GM12873 (cell line): ENCODE measurements at regions not wholly inside any gene's neighbourhood (a gene's known extent, or its start where the extent isn't known, plus 50 kb on each side); places are given as distances from the start of the nearest gene placed in this dataset.
A peak's percentile ranks its signal among the peaks of the same experiment; 100 is the strongest.

Experiments used
- TF ChIP-seq, protein P1 (sequence below): IDR thresholded peaks from 2 replicates; pipeline ENCODE4 v1.5.1; 2012; ENCODE audit warnings: low read depth, mild to moderate bottlenecking, moderate library complexity, low read length, control low read depth; ENCODE audit not compliant: insufficient read depth; ENCODE audit errors: missing control alignments

DNA sequence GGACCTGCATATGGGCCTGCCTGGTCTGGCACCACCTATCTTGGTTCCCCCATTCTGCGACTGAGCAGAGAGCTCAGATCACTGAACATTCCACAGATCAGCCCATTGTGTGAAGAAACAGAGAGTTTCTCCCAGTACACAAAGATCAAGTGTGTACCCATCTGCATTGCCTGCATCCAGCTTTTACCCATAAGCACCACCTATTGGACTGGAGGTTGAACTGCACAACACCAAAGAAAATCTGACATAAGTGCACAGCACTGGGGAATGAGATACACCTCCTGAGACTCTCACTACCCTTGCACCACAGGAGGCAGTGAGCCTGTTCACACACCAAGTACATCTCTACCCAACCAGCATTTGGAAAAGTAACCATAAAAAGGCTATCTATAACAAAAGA lies 362.6 kb upstream of the CLEC14A start:
- TF ChIP-seq, protein P1, sequence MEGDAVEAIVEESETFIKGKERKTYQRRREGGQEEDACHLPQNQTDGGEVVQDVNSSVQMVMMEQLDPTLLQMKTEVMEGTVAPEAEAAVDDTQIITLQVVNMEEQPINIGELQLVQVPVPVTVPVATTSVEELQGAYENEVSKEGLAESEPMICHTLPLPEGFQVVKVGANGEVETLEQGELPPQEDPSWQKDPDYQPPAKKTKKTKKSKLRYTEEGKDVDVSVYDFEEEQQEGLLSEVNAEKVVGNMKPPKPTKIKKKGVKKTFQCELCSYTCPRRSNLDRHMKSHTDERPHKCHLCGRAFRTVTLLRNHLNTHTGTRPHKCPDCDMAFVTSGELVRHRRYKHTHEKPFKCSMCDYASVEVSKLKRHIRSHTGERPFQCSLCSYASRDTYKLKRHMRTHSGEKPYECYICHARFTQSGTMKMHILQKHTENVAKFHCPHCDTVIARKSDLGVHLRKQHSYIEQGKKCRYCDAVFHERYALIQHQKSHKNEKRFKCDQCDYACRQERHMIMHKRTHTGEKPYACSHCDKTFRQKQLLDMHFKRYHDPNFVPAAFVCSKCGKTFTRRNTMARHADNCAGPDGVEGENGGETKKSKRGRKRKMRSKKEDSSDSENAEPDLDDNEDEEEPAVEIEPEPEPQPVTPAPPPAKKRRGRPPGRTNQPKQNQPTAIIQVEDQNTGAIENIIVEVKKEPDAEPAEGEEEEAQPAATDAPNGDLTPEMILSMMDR: peak; percentile 58

- TF ChIP-seq, protein P1: no peak
These were observed 361.1 kb upstream of the CLEC14A start for GRCh38 chr14:38616959-38617358.

DNA sequence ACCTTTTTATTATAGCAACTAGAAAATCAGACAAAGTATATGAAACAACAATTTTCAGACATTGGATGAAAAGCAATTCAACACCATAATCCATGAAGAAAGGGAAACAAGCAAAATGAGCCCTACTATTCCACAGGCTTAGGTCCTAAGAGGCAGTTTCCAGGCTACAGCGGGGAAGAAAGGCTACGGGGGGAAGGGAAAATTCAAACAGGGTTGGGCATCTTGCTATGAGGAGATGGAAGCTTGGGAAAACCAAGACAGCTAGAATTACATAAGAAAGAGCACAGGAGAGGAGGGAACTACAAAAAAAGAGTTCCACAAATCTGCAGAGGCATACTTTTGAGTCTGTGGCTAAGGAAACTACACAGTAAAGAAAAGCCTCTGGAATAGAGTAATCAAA lies 356.0 kb upstream of the CLEC14A start:
- TF ChIP-seq, protein P1: no peak

DNA sequence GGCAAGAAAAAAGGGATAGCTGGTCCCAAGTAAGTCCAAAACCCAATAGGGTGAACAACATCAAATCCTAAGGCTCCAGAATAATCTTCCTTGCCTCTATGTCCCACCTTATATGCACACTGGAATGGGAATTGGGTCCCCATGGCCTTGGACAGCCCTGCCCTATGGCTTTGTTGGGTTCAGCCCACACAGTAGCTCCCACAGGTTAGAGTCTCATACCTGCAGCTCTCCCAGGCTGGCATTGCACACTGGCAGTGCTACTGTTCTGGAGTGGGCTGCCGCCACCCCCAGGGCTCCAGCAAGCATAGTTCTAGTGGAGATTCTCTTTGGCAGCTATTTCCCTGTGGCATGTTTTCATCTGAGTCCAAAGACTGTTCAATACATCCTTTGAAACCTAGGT lies 352.4 kb upstream of the CLEC14A start:
- TF ChIP-seq, protein P1: no peak

DNA sequence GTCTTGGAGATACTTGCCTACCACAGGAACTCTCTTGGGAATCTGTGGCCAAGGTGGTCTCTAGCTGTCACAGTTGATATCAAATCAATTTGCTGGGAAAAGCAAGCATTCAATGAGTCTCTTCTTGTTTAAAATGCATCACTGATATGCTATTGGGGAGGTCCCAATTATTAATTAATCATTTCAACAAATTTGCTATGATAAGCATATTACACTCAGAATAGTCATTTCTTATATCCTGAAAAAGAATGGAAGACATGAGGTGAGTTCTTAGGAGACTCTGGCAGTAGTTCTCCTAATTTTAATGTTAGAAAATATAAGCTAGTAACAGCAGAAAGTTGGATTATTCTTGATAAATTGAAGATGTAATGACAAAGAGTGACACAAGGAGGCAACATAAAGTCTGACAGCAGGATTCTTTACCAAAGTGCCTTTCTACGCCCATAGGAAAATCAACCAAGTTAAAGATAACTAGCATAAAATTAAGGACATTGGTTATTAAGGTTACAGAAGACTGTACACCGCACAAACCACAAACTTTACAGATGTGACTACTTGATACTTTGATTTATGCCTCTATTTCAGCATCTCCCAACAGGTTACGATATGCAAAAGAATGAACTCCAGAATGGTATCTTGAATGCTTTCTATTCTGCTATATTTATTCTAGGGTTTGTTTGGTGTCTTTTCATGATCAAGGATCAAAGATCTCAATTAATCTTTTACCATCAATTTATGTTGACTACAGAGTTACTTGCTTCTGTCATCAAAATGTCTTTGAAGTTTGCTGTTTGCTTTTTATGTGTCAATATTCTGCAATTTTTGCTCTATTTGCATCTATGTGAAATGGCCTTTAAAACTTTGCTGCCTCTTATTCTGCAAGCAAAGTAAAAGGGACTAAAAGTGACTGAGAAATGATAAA lies 349.6 kb upstream of the CLEC14A start:
- TF ChIP-seq, protein P1: no peak

- TF ChIP-seq, protein P1: peak; percentile 9
These were observed 344.7 kb upstream of the CLEC14A start for GRCh38 chr14:38600572-38600971.

DNA sequence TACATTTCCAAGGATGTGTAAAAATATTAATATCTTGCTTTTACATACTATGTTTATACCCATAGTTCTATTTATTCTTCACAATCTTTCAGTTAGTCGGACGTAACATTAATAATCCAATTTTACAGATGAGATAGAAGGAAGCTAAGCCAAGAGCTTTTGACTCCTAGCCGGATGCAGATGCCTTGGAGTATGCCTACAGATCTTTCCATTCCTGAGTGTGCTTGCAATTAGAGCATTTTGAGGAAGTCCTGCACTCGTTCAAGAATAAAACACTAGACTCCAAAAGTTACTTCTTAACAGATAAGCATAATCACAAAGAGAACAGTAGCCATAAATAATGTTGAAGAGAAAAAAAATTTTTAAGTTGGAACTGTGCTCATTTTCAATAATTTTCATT lies 337.6 kb upstream of the CLEC14A start:
- TF ChIP-seq, protein P1: no peak
